Neutrophil (primary cell): ENCODE measurements at regions not wholly inside any gene's neighbourhood (a gene's known extent, or its start where the extent isn't known, plus 50 kb on each side); places are given as distances from the start of the nearest gene placed in this dataset.

ENCODE experiments used
- H3K27ac ChIP-seq: fragments of 200-600 bp; sonication (generic); 2 replicates; pipeline ENCODE4 v1.5.1; 2016; ENCODE audit warnings: mild to moderate bottlenecking, moderate library complexity
- H3K27me3 ChIP-seq: fragments of 200-600 bp; sonication (generic); 2 replicates; pipeline ENCODE4 v1.6.0; 2016; ENCODE audit warnings: mild to moderate bottlenecking
- H3K36me3 ChIP-seq: fragments of 200-600 bp; sonication (generic); 2 replicates; pipeline ENCODE4 v1.5.1; 2017
- H3K4me1 ChIP-seq, 2 experiments: fragments of 200-600 bp in 1 of 2; sonication (generic) in 1 of 2; 1 replicate in 1 of 2; 2 replicates in 1 of 2; pipeline versions ENCODE4 v1.5.1 to v1.6.1; 2013 to 2016; ENCODE audit warnings: low read depth in 1 of 2, low read length in 1 of 2, mild to moderate bottlenecking in 1 of 2, moderate library complexity in 1 of 2; ENCODE audit not compliant: control insufficient read depth in 1 of 2, insufficient read depth in 1 of 2
- H3K4me3 ChIP-seq, 2 experiments: fragments of 200-600 bp in 1 of 2; sonication (generic) in 1 of 2; 1 replicate in 1 of 2; 2 replicates in 1 of 2; pipeline ENCODE4 v1.5.1; 2013 to 2016; ENCODE audit warnings: low read depth in 1 of 2, low read length in 1 of 2, mild to moderate bottlenecking in 1 of 2, moderate library complexity in 1 of 2
- H3K9me3 ChIP-seq: fragments of 200-600 bp; sonication (generic); 2 replicates; pipeline ENCODE4 v1.5.1; 2016
- TF ChIP-seq, protein P1 (sequence below): fragments of 200-600 bp; sonication (generic); IDR thresholded peaks from 2 replicates; pipeline ENCODE4 v1.5.1; 2016; ENCODE audit warnings: antibody characterized with exemption

DNA sequence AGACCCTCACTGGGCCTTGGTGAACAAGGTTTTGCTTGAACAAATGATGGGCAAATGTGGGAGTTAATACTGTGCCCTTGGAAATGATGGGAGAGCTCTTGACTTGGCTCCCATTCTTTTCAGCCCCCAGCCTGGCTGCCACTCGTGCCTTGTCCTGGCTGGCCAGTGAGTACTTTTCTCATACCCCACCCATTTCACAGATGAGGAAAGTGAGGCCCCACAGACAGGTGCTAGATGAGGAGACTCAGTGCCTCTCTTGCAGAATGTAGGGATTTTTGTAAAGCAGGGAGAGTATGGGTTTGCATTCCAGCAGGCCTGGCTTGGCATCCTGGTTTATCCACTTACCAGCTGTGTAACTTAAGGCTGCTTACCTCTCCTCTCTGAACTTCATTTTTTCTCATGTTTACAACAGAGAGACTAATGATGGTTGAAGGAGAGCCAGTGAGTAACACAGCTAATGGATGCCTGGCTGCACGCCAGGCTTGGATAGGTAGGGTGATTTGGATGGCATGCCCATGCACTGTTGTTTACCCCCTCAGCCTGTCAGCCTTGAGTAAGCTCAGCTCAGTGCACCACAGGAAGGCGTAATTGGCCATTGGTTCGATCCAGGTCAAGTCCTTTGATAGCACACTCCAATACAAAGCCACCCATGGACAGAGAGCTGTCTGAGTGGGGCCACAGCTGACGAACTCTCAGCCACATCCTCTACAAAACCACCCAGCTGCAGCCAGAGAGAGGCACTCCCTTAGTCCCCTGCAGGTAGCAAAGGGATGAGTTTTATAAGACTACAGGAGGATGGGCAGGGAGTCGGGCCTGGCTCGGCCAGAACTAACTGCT, 436.8 kb downstream of the RPS24 start:
- no peaks in the 10 kb centered on the region for H3K36me3 ChIP-seq
- H3K9me3 ChIP-seq: no peaks in the 10 kb centered on the region
- H3K4me3 ChIP-seq: no peak overlapping the region
- H3K27me3 ChIP-seq: no peaks in the 10 kb centered on the region
- H3K27ac ChIP-seq: no peak overlapping the region
- TF ChIP-seq, protein P1, sequence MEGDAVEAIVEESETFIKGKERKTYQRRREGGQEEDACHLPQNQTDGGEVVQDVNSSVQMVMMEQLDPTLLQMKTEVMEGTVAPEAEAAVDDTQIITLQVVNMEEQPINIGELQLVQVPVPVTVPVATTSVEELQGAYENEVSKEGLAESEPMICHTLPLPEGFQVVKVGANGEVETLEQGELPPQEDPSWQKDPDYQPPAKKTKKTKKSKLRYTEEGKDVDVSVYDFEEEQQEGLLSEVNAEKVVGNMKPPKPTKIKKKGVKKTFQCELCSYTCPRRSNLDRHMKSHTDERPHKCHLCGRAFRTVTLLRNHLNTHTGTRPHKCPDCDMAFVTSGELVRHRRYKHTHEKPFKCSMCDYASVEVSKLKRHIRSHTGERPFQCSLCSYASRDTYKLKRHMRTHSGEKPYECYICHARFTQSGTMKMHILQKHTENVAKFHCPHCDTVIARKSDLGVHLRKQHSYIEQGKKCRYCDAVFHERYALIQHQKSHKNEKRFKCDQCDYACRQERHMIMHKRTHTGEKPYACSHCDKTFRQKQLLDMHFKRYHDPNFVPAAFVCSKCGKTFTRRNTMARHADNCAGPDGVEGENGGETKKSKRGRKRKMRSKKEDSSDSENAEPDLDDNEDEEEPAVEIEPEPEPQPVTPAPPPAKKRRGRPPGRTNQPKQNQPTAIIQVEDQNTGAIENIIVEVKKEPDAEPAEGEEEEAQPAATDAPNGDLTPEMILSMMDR: no peak
- H3K4me1 ChIP-seq: no peaks in the 10 kb centered on the region

DNA sequence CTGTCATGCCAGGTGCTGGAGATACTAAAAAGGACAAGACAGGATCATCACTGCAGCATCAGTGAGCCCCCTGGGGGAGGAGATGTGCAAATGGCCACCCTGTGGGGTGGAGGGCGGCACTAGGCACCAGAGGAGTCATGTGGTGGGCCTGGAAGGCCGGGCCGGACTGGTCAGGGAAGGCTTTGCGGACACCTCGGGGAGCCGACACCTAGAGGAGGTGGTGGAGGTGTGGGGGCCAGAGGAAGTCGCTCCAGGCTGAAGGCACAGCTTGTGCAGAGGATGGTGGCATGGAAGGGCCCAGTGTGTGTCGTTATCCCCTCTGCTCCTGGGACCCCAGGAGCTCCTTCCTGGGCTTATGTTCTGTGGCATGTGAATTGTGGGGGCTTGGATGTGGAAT, 437.7 kb downstream of the RPS24 start:
- no peaks in the 10 kb centered on the region for H3K4me1 ChIP-seq
- H3K36me3 ChIP-seq: no peaks in the 10 kb centered on the region
- H3K9me3 ChIP-seq: no peaks in the 10 kb centered on the region
- no peak overlapping the region for H3K4me3 ChIP-seq
- no peaks in the 10 kb centered on the region for H3K27me3 ChIP-seq
- TF ChIP-seq, protein P1: no peak
- H3K27ac ChIP-seq: no peak overlapping the region

DNA sequence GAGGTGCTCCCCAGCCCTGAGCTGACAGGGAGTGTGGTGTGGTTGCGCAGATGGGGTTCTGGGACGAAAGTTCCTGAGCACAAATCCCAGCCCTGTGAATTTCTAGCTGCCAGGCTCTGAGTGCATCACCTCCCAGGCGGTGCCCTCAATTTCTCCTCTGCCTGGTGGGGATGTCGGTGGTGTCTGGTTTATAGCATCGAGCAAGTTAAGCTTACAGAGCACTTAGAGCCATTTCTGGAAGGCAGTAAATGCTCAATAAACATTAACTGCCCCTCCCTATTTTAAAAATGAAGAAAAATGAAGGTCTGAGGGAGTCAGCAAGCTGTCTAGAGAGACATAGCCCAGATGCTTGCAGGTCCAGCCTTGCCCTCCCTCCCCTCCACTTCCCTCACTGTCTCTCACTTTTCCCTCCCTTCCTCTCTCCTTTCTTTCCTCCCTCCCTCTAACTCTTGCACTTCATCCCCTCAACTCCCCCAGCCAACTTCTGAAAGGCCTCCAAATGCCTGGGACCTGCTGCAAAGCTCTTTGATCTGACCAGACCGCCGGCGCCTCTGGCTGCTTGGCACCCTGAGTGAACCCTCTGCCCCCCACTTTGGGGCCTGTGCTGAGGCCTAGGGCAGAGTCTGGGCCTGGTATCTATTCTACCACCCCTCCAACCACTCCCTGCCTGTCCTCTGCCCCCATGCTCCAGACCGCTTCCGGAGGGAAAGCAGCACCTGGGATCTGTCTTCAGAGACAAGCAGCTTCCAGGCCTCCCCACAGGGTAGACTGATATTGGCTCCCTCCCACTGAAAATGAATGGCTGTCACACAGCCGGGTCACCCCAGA, 438.3 kb downstream of the RPS24 start:
- Histone ChIP-seq H3K9me3 (no peaks in the 10 kb centered on the region), H3K4me3 (no peak overlapping the region), H3K4me1 (no peaks in the 10 kb centered on the region), H3K27me3 (peaks cover 5% of the 10 kb centered on the region), H3K27ac (no peak overlapping the region), H3K36me3 (no peaks in the 10 kb centered on the region)
- TF ChIP-seq, protein P1: no peak

DNA sequence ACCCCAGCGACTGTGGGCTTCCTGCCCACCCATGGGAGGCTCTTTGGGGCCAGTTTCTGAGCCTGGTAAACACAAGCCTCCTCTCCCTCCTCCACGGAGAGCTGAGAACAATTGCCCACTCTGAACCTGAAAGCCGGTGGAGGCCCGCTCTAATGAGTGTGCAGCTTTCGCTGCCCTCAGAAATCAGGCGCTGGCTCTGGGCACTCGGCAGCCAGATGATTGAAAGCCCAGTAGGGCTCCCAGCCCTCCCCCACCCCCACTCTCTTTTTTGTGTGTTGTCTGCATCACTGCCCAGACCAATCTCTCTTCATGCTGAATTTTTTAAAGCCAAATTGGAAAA, 438.9 kb downstream of the RPS24 start:
- no peak overlapping the region for H3K27ac ChIP-seq
- TF ChIP-seq, protein P1: no peak

DNA sequence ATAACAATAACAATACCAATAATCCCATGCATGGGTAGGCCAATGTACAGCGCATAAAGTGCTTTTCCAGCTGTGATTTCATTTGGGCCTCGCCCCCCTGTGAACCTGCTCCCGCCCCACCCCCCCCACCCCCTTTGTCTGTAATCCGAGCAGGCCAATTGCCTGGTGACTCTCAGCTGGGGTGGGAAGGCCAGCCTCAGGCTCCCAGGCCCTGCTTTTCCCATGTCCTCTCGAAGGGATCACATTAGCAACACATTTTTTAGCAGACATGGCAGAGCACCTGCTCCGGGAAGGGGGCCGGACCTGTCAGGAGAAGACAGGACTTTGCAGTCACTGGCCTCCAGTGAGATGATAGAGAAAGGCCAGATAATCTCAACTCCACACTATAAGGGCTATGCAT, 439.3 kb downstream of the RPS24 start:
- no peaks in the 10 kb centered on the region for H3K4me1 ChIP-seq
- H3K36me3 ChIP-seq: no peaks in the 10 kb centered on the region
- no peak overlapping the region for H3K4me3 ChIP-seq

More for the DNA sequence above, 438.9 kb downstream of the RPS24 start:
- peaks cover 5% of the 10 kb centered on the region for H3K27me3 ChIP-seq
- no peak overlapping the region for H3K4me3 ChIP-seq
- no peaks in the 10 kb centered on the region for H3K4me1 ChIP-seq
- H3K9me3 ChIP-seq: no peaks in the 10 kb centered on the region
- H3K36me3 ChIP-seq: no peaks in the 10 kb centered on the region

More for the DNA sequence above, 439.3 kb downstream of the RPS24 start:
- Histone ChIP-seq H3K27me3 (peaks cover 5% of the 10 kb centered on the region), H3K27ac (no peak overlapping the region), H3K9me3 (no peaks in the 10 kb centered on the region)
- TF ChIP-seq, protein P1: no peak
